Adrenal gland (tissue), 5 donors: ENCODE measurements at regions not wholly inside any gene's neighbourhood (a gene's known extent, or its start where the extent isn't known, plus 50 kb on each side); places are given as distances from the start of the nearest gene placed in this dataset.

Experiments used
- POLR2A ChIP-seq, 2 donors: fragments of 450-650 bp; IDR thresholded peaks; one replicate each; pipeline ENCODE4 v1.6.1; 2017; ENCODE audit warnings: antibody characterized with exemption in 2 of 2, mild to moderate bottlenecking in 2 of 2, moderate library complexity in 1 of 2
- TF ChIP-seq, protein P1 (sequence below), 6 experiments: fragments of 450-650 bp in 4 of 6; fragments of 200-600 bp in 2 of 6; sonication (generic) in 1 of 6; IDR thresholded peaks; 1 replicate in 5 of 6; 2 replicates in 1 of 6; pipeline versions ENCODE4 v1.5.1 to v1.8.0; 2016 to 2021; ENCODE audit warnings: antibody characterized with exemption in 6 of 6, mild to moderate bottlenecking in 2 of 6, moderate library complexity in 1 of 6
- donor health status: DM: no; HTN: no; CAD: no.

DNA sequence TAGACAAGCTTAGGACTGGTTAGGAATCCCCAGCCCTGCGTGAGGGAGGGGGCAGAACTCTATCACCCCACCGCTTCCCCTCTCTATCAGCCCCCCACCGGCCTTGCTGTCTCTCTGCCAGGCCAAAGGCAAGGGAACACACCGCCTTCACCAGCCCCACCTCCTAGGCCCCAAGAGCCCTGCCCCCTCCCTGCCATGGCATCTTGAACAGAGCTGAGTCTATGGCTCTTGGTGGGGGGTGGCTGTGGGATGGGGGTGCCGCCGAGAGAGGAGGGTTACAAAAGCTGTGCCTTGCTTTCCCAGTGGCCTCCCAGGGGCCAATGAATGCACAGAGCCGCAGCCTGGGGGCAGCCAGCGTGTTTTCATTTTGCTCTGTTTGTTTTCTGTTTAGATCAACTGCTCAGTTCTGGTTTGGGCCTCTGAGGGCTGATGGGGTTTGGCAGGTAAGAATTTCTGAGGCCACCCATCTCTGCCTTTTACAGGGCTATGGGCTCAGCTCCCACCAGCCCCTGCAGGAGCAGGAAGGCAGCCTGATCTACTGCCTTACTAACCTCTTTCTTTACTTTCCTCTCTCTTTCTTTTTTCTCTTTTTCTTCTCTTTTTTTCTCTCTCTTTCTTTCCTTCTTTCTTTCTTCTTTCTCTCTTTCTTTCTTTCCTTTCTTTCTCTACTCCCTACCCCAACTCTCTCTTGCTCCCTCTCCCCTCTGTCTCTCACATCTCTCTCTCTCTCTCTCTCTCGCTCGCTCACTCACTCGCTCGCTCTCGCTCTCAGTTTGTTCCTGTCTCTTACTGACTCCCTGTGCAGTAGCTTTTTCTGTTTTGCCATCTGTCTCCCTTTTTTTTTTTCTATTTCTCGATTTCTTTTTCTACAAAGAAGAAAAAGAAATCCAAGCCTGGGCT, 128.3 kb downstream of the PJA1 start:
- TF ChIP-seq, protein P1, sequence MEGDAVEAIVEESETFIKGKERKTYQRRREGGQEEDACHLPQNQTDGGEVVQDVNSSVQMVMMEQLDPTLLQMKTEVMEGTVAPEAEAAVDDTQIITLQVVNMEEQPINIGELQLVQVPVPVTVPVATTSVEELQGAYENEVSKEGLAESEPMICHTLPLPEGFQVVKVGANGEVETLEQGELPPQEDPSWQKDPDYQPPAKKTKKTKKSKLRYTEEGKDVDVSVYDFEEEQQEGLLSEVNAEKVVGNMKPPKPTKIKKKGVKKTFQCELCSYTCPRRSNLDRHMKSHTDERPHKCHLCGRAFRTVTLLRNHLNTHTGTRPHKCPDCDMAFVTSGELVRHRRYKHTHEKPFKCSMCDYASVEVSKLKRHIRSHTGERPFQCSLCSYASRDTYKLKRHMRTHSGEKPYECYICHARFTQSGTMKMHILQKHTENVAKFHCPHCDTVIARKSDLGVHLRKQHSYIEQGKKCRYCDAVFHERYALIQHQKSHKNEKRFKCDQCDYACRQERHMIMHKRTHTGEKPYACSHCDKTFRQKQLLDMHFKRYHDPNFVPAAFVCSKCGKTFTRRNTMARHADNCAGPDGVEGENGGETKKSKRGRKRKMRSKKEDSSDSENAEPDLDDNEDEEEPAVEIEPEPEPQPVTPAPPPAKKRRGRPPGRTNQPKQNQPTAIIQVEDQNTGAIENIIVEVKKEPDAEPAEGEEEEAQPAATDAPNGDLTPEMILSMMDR (IDR thresholded peaks at IDR 0.05) = no peak
- no peak for TF ChIP-seq POLR2A (IDR thresholded peaks at IDR 0.05)
